GM18867 (cell line): ENCODE measurements at regions not wholly inside any gene's neighbourhood (a gene's known extent, or its start where the extent isn't known, plus 50 kb on each side); places are given as distances from the start of the nearest gene placed in this dataset.
A peak's percentile ranks its signal among the peaks of the same experiment; 100 is the strongest.

Experiments
- ATAC-seq: cut with Tn5 transposase; IDR thresholded peaks from one replicate; pipeline ENCODE4 v1.9.1; 2021; ENCODE audit warnings: mild to moderate bottlenecking, moderate library complexity; ENCODE audit not compliant: unreplicated experiment

- peak; percentile 86 for ATAC-seq
Observed at GRCh38 chr4:129641179-129641578, 545.2 kb downstream of the C4orf33 start.

GRCh38 chr4:129645461-129645860 lies 549.5 kb downstream of the C4orf33 start:
- no peak for ATAC-seq

- no peak for ATAC-seq
Observed at GRCh38 chr4:129668092-129668491, 572.1 kb downstream of the C4orf33 start.

- no peak for ATAC-seq
Observed at GRCh38 chr4:129672941-129673340, 577.0 kb downstream of the C4orf33 start.

GRCh38 chr4:129675036-129675435 lies 579.1 kb downstream of the C4orf33 start:
- ATAC-seq, result no peak

GRCh38 chr4:129676934-129677333 lies 581.0 kb downstream of the C4orf33 start:
- ATAC-seq, result no peak

GRCh38 chr4:129682586-129682985 lies 586.6 kb downstream of the C4orf33 start:
- ATAC-seq, result no peak

GRCh38 chr4:129707949-129708348 lies 612.0 kb downstream of the C4orf33 start:
- ATAC-seq, result no peak

- ATAC-seq, result no peak
Observed at GRCh38 chr4:129708784-129709183, 612.8 kb downstream of the C4orf33 start.

GRCh38 chr4:129738175-129738574 lies 642.2 kb downstream of the C4orf33 start:
- peak; percentile 54 for ATAC-seq

GRCh38 chr4:129747756-129748155 lies 651.8 kb downstream of the C4orf33 start:
- ATAC-seq, result no peak

- ATAC-seq, result no peak
Observed at GRCh38 chr4:129748991-129749390, 653.0 kb downstream of the C4orf33 start.

GRCh38 chr4:129751646-129752045 lies 655.7 kb downstream of the C4orf33 start:
- no peak for ATAC-seq

- ATAC-seq, result no peak
Observed at GRCh38 chr4:129783596-129783995, 687.6 kb downstream of the C4orf33 start.

GRCh38 chr4:129788486-129788885 lies 692.5 kb downstream of the C4orf33 start:
- ATAC-seq, result no peak

- ATAC-seq, result no peak
Observed at GRCh38 chr4:129804461-129804981, 708.6 kb downstream of the C4orf33 start.

GRCh38 chr4:129806986-129807385 lies 711.0 kb downstream of the C4orf33 start:
- no peak for ATAC-seq

- ATAC-seq, result no peak
Observed at GRCh38 chr4:129808242-129808641, 712.3 kb downstream of the C4orf33 start.

GRCh38 chr4:129821073-129821472 lies 725.1 kb downstream of the C4orf33 start:
- ATAC-seq, result no peak

GRCh38 chr4:129821963-129822362 lies 726.0 kb downstream of the C4orf33 start:
- ATAC-seq, result no peak

GRCh38 chr4:129822701-129823100 lies 726.7 kb downstream of the C4orf33 start:
- no peak for ATAC-seq

GRCh38 chr4:129823105-129823504 lies 727.2 kb downstream of the C4orf33 start:
- no peak for ATAC-seq

- ATAC-seq, result no peak
Observed at GRCh38 chr4:129829373-129829772, 733.4 kb downstream of the C4orf33 start.
